ENCODE measurements at regions not wholly inside any gene's neighbourhood (a gene's known extent, or its start where the extent isn't known, plus 50 kb on each side); places are given as distances from the start of the nearest gene placed in this dataset.

DNA sequence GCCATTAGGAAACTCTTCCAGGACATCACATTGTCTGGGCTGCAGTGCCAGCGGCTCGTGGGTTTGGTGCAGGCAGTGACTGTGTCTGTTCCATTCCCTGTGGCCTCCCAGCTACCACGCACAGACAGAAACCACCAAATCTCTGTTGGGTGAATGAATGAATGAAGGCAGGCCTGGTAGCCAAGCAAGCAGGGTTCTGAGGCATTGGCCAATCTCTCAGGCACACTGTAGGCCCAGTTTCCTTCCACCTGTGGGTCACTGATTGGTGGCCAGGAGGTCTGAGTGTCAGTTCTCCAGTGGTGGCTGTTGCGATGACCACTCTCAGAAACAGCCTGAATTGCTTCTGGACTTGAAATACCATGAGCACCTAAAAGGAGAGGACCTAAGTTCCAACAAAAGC lies 59.4 kb upstream of the CTBP2 start:
- H3K4me3 ChIP-seq, result no peak overlapping the region
- intact Hi-C loops (cut with DNase I), result no loop called here
- ATAC-seq, result no peak

DNA sequence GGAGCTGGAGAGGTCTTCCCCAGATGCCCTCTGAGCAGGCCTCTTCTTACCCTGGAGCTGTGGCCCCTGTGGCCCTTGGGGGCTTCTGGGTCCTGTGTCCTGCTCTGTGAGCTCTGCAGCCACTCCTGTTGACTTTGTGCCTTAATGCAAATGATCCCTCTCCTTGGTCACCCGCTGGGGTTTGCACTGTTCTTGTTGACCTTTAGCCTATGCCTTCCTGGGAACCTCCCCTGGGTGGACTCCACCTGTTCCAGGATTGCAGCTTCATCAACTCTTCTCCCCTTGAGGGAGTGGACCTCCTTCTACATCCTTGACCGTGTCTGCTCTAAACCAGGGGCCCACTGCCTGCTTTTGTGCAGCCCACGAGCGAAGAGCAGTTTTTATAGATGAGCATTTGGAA lies 58.6 kb upstream of the CTBP2 start:
- no peak for ATAC-seq

More for the DNA sequence above, 59.4 kb upstream of the CTBP2 start:
- no peak for DNase-seq
- Histone ChIP-seq H3K9me3 (no peaks in the 10 kb centered on the region), H3K4me1 (no peaks in the 10 kb centered on the region), H3K27me3 (no peaks in the 10 kb centered on the region), H3K36me3 (no peaks in the 10 kb centered on the region), H3K27ac (no peak overlapping the region)
- TF ChIP-seq, protein P1, sequence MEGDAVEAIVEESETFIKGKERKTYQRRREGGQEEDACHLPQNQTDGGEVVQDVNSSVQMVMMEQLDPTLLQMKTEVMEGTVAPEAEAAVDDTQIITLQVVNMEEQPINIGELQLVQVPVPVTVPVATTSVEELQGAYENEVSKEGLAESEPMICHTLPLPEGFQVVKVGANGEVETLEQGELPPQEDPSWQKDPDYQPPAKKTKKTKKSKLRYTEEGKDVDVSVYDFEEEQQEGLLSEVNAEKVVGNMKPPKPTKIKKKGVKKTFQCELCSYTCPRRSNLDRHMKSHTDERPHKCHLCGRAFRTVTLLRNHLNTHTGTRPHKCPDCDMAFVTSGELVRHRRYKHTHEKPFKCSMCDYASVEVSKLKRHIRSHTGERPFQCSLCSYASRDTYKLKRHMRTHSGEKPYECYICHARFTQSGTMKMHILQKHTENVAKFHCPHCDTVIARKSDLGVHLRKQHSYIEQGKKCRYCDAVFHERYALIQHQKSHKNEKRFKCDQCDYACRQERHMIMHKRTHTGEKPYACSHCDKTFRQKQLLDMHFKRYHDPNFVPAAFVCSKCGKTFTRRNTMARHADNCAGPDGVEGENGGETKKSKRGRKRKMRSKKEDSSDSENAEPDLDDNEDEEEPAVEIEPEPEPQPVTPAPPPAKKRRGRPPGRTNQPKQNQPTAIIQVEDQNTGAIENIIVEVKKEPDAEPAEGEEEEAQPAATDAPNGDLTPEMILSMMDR (IDR thresholded peaks at IDR 0.05), result no peak

DNA sequence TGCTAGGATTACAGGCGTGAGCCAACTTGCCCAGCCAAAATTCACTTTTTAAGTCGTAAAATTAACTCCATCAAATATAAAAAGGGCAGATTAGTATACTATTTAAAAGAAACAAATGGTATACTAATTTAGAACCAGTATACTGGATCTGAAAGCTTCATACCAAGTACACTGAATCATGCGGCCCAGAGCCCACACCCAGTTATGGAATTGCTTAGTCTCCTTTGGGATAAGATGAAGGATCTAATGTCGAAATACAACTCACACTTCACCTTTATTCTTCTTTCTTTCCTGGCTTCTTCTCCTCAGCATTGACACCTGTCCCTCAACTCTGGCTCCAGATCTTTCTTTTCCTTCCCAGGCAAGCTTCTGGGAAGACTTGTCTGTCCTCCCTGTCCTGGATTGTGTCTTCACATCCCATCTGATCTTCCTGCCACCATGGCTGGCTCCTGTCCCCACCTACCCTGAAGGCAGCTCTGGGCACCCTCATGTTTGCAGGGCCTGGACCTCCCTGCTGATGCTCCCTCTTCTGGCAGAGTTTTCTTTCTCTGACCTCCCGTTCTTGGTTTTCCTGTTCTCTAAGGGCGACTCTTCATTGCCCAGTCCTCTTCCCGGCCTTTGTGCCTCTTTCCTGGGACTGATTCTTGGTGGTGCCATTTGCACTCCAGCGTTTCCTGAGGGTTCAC lies 57.8 kb upstream of the CTBP2 start:
- intact Hi-C loops (cut with DNase I), result no loop called here
- TF ChIP-seq, protein P1 (IDR thresholded peaks at IDR 0.05), result no peak
- H3K36me3 ChIP-seq, result no peaks in the 10 kb centered on the region
- peak; percentile 20 for ATAC-seq
- no peak overlapping the region for H3K27ac ChIP-seq
- no peak for DNase-seq
- no peak overlapping the region for H3K4me3 ChIP-seq
- H3K4me1 ChIP-seq, result no peaks in the 10 kb centered on the region
- no peaks in the 10 kb centered on the region for H3K27me3 ChIP-seq
- H3K9me3 ChIP-seq, result no peaks in the 10 kb centered on the region

More for the DNA sequence above, 58.6 kb upstream of the CTBP2 start:
- Histone ChIP-seq H3K36me3 (no peaks in the 10 kb centered on the region), H3K27me3 (no peaks in the 10 kb centered on the region), H3K4me1 (no peaks in the 10 kb centered on the region), H3K4me3 (no peak overlapping the region), H3K27ac (no peak overlapping the region), H3K9me3 (no peaks in the 10 kb centered on the region)
- no peak for DNase-seq
- intact Hi-C loops (cut with DNase I), result no loop called here
- TF ChIP-seq, protein P1 (IDR thresholded peaks at IDR 0.05), result no peak

DNA sequence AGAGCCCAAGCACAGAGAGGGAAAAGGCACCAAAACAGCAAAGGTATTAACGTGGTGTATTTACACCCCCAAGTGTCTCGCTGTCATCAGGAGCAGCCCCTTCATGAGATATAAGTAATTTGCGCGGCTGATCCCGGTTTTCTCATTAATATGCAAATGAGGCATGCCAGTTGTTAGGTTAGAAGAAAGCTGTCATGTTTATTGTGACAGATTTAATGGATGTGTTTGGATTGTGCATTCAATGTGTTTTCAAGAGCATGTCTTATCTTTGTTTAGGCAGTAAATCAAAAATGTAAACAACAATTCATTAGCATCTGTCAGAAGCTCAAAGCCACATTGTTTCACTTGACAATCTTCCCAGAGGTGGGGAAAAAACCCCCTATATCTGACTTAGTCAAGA lies 56.5 kb upstream of the CTBP2 start:
- H3K9me3 ChIP-seq, result no peaks in the 10 kb centered on the region
- intact Hi-C loops (cut with DNase I), result no loop called here
- no peak for ATAC-seq
- H3K4me3 ChIP-seq, result no peak overlapping the region
- no peaks in the 10 kb centered on the region for H3K27me3 ChIP-seq
- no peak for DNase-seq
- no peak overlapping the region for H3K27ac ChIP-seq
- H3K36me3 ChIP-seq, result no peaks in the 10 kb centered on the region
- H3K4me1 ChIP-seq, result no peaks in the 10 kb centered on the region
- TF ChIP-seq, protein P1 (IDR thresholded peaks at IDR 0.05), result no peak

DNA sequence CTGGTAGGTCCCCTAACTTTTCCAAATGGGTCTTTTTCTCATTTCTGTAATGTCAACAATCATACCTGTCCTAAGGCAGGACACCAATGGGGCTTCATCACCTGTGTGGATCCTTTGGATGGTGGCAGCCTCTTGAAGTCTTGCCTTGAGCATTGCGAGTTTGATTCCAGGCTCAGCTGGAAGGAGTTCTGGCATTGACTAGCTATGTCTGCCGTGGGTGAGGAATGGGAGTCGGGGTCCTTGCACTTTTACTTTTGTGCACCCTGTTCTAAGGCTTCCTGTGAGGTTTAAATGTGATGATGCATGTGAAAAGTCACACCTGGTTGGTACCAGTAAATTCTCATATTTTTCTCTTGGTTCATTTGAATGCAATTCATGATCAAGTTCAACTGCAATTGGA lies 55.9 kb upstream of the CTBP2 start:
- H3K4me1 ChIP-seq, result no peaks in the 10 kb centered on the region
- DNase-seq (no peak), ATAC-seq (no peak)
- TF ChIP-seq, protein P1 (IDR thresholded peaks at IDR 0.05), result no peak
- no peaks in the 10 kb centered on the region for H3K36me3 ChIP-seq
- H3K27me3 ChIP-seq, result no peaks in the 10 kb centered on the region
- no peak overlapping the region for H3K4me3 ChIP-seq
- H3K9me3 ChIP-seq, result no peaks in the 10 kb centered on the region
- H3K27ac ChIP-seq, result no peak overlapping the region
- intact Hi-C loops (cut with DNase I), result no loop called here

DNA sequence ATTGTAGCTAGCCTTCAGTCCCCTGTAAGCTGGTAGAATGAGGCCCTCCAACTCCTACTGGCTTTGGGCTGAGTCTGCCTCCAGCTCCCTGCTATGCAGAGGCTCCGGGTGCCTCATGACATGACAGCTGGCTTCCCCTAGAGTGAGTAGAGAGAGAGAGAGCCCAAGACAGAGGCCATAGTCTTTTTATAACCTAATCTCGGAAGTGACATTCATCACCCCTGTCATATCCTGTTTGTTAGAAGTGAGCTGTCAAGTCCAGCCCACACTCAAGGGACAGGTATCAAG lies 53.9 kb upstream of the CTBP2 start:
- intact Hi-C loops (cut with DNase I), result no loop called here

More for the DNA sequence above, 53.9 kb upstream of the CTBP2 start:
- Histone ChIP-seq H3K27me3 (no peaks in the 10 kb centered on the region), H3K36me3 (no peaks in the 10 kb centered on the region), H3K4me3 (no peak overlapping the region), H3K9me3 (no peaks in the 10 kb centered on the region), H3K4me1 (no peaks in the 10 kb centered on the region), H3K27ac (no peak overlapping the region)
- ATAC-seq (no peak), DNase-seq (no peak)
- TF ChIP-seq, protein P1 (IDR thresholded peaks at IDR 0.05), result no peak

All from upper lobe of right lung (tissue), 1 donor.